HepG2 (cell line): ENCODE measurements at regions not wholly inside any gene's neighbourhood (a gene's known extent, or its start where the extent isn't known, plus 50 kb on each side); places are given as distances from the start of the nearest gene placed in this dataset.

Experiments used
- ATAC-seq: fragments of 200-7000 bp; cut with Tn5 transposase; 3 replicates; pipeline ENCODE4 v1.9.1; 2020; ENCODE audit warnings: mild to moderate bottlenecking, moderate library complexity
- BruUV-seq: library from RNA; stranded (reverse); fragments of 400-500 nt; replicated peaks from 2 replicates; lab custom pipeline; 2021; lab: Mats Ljungman, UMichigan
- CTCF ChIA-PET: fragments of 300-600 bp; formaldehyde crosslinking; extraction: SDS; loops from one replicate; lab custom pipeline; 2021; ENCODE audit warnings: low total read pairs, inconsistent platforms, low intra/inter-chr PET ratio; lab: Yijun Ruan, JAX
- POLR2A ChIA-PET: fragments of 350-600 bp; sonication (Branson Sonifier 250); formaldehyde crosslinking; loops from one replicate; lab custom pipeline; 2020; ENCODE audit warnings: antibody characterized with exemption, inconsistent platforms; lab: Yijun Ruan, JAX
- DNase-seq: peaks from one replicate; pipeline ENCODE4 v3.0.0-alpha.2; 2015; ENCODE audit warnings: low spot score
- FAIRE-seq: peaks from 3 replicates; lab custom pipeline; 2011; peaks lifted over from hg19 to GRCh38; lab: Jason Lieb, UNC
- H2AFZ ChIP-seq: one replicate; pipeline ENCODE4 v1.6.1; 2011; ENCODE audit warnings: low read length, inconsistent platforms
- H3K27ac ChIP-seq: fragments of 300-600 bp; 3 replicates; pipeline ENCODE4 v1.8.0; 2011; ENCODE audit warnings: mixed run types, mild to moderate bottlenecking, mixed read lengths, low read length, inconsistent platforms; ENCODE audit not compliant: insufficient read depth; ENCODE audit errors: extremely low read length
- H3K27me3 ChIP-seq, 2 experiments: fragments of 200-600 bp in 1 of 2; 2 replicates in 1 of 2; 3 replicates in 1 of 2; pipeline versions ENCODE4 v1.6.0 to v1.8.0; 2011; ENCODE audit warnings: low read length in 2 of 2, mild to moderate bottlenecking in 2 of 2, moderate library complexity in 2 of 2, inconsistent platforms in 1 of 2; ENCODE audit not compliant: insufficient read depth in 2 of 2, control insufficient read depth in 1 of 2
- H3K36me3 ChIP-seq, 2 experiments: fragments of 200-600 bp in 1 of 2; replicated peaks in 1 of 2; 2 replicates in 1 of 2; 3 replicates in 1 of 2; pipeline versions ENCODE4 v1.5.1 to v1.8.0; 2011; ENCODE audit warnings: low read length in 2 of 2, inconsistent platforms in 1 of 2; ENCODE audit not compliant: insufficient read depth in 2 of 2, control insufficient read depth in 1 of 2
- H3K4me1 ChIP-seq: 2 replicates; pipeline ENCODE4 v1.5.1; 2012; ENCODE audit warnings: low read length, inconsistent platforms; ENCODE audit not compliant: insufficient read depth
- H3K4me2 ChIP-seq: 2 replicates; pipeline ENCODE4 v1.6.0; 2011; ENCODE audit warnings: low read depth, low read length, inconsistent platforms
- H3K4me3 ChIP-seq, 3 experiments: fragments of 200-600 bp in 1 of 3; sonication (generic), shearing (Covaris generic) in 1 of 3; replicated peaks in 1 of 3; 2 replicates each; pipeline ENCODE4 v1.5.1; 2011 to 2016; ENCODE audit warnings: low read length in 3 of 3, inconsistent platforms in 2 of 3, low read depth in 2 of 3, mild to moderate bottlenecking in 2 of 3, control low read depth in 1 of 3, mixed read lengths in 1 of 3; ENCODE audit not compliant: insufficient read depth in 1 of 3
- H3K79me2 ChIP-seq: one replicate; pipeline ENCODE4 v1.6.1; 2011; ENCODE audit warnings: low read length, inconsistent platforms; ENCODE audit not compliant: insufficient read depth
- H3K9ac ChIP-seq: 2 replicates; pipeline ENCODE4 v1.6.0; 2011; ENCODE audit warnings: mild to moderate bottlenecking, low read depth, low read length, inconsistent platforms; ENCODE audit not compliant: insufficient read depth
- H3K9me3 ChIP-seq: 2 replicates; pipeline ENCODE4 v1.5.1; 2012; ENCODE audit warnings: mild to moderate bottlenecking, low read length
- H4K20me1 ChIP-seq: 2 replicates; pipeline ENCODE4 v1.6.0; 2011; ENCODE audit warnings: inconsistent platforms, mild to moderate bottlenecking, low read length, moderate library complexity; ENCODE audit not compliant: insufficient read depth
- ATRX ChIP-seq: sonication (generic); formaldehyde crosslinking; IDR thresholded peaks from 2 replicates; pipeline ENCODE4 v1.4.0; 2020; ENCODE audit warnings: missing genetic modification reagents, borderline replicate concordance
- FOSL1 ChIP-seq: sonication (generic); formaldehyde crosslinking; IDR thresholded peaks from 2 replicates; pipeline ENCODE4 v1.9.0; 2021; ENCODE audit warnings: missing genetic modification reagents, borderline replicate concordance
- MAFG ChIP-seq: sonication (generic); formaldehyde crosslinking; IDR thresholded peaks from 2 replicates; pipeline ENCODE4 v1.5.1; 2020; ENCODE audit warnings: mild to moderate bottlenecking, missing genetic modification reagents
- MED8 ChIP-seq: sonication (generic); formaldehyde crosslinking; IDR thresholded peaks from 2 replicates; pipeline ENCODE4 v1.8.1; 2023; ENCODE audit warnings: mild to moderate bottlenecking, missing genetic modification reagents; ENCODE audit not compliant: insufficient replicate concordance
- NAIF1 ChIP-seq: sonication (generic); formaldehyde crosslinking; IDR thresholded peaks from 2 replicates; pipeline ENCODE4 v1.5.0; 2020; ENCODE audit warnings: mild to moderate bottlenecking, missing genetic modification reagents, borderline replicate concordance
- NCOA2 ChIP-seq: sonication (generic); formaldehyde crosslinking; IDR thresholded peaks from 2 replicates; pipeline ENCODE4 v1.8.0; 2022; ENCODE audit warnings: inconsistent platforms
- NONO ChIP-seq, 2 experiments: fragments of 450-650 bp in 1 of 2; sonication (generic) in 1 of 2; formaldehyde crosslinking in 1 of 2; IDR thresholded peaks in 1 of 2; conservative IDR thresholded peaks in 1 of 2; 2 replicates each; pipeline versions ENCODE4 v1.6.1 to v1.8.0; 2017 to 2022; ENCODE audit warnings: mild to moderate bottlenecking in 1 of 2, missing genetic modification reagents in 1 of 2, moderate library complexity in 1 of 2
- PCBP1 ChIP-seq: fragments of 200-400 bp; formaldehyde crosslinking; IDR thresholded peaks from 2 replicates; pipeline ENCODE4 v1.6.1; 2017; ENCODE audit warnings: mild to moderate bottlenecking, low read depth, low read length, borderline replicate concordance
- PLRG1 ChIP-seq: fragments of 450-650 bp; conservative IDR thresholded peaks from 2 replicates; pipeline ENCODE4 v1.6.1; 2016
- THYN1 ChIP-seq: sonication (generic); formaldehyde crosslinking; IDR thresholded peaks from 2 replicates; pipeline ENCODE4 v1.8.1; 2023; ENCODE audit warnings: low read depth, mild to moderate bottlenecking, moderate library complexity, missing genetic modification reagents, borderline replicate concordance
- TMF1 ChIP-seq: sonication (generic); formaldehyde crosslinking; IDR thresholded peaks from 2 replicates; pipeline ENCODE4 v1.8.1; 2022; ENCODE audit warnings: low read depth, missing genetic modification reagents
- ZKSCAN8 ChIP-seq: IDR thresholded peaks from 2 replicates; pipeline ENCODE4 v1.6.1; 2016; ENCODE audit warnings: borderline replicate concordance, missing genetic modification reagents, missing compliant biosample characterization
- ZNF274 ChIP-seq: sonication (generic); formaldehyde crosslinking; IDR thresholded peaks from 2 replicates; pipeline ENCODE4 v1.5.1; 2020; ENCODE audit warnings: mild to moderate bottlenecking, missing genetic modification reagents
- ZNF30 ChIP-seq: sonication (generic); formaldehyde crosslinking; IDR thresholded peaks from 2 replicates; pipeline ENCODE4 v1.5.0; 2020; ENCODE audit warnings: mild to moderate bottlenecking, missing genetic modification reagents
- ZNF709 ChIP-seq: sonication (generic); formaldehyde crosslinking; IDR thresholded peaks from 2 replicates; pipeline ENCODE4 v1.5.0; 2020; ENCODE audit warnings: mild to moderate bottlenecking, missing genetic modification reagents
- ZNF746 ChIP-seq: sonication (generic); formaldehyde crosslinking; IDR thresholded peaks from 2 replicates; pipeline ENCODE4 v1.8.0; 2022; ENCODE audit warnings: mild to moderate bottlenecking, missing genetic modification reagents
- ZNF841 ChIP-seq: sonication (generic); formaldehyde crosslinking; IDR thresholded peaks from 2 replicates; pipeline ENCODE4 v1.8.1; 2023; ENCODE audit warnings: missing genetic modification reagents, borderline replicate concordance
- WGBS: methylation state at CpG from one replicate; pipeline ENCODE4 v1.1.6; 2017; ENCODE audit warnings: low lambda C conversion rate; 5-methylcytosine and 5-hydroxymethylcytosine counted together
- in situ Hi-C: cut with HindIII; loops from 2 replicates; pipeline ENCODE4 v1.10.0; 2017; ENCODE audit warnings: low pct_unique_long_range_greater_than_20kb; ENCODE audit not compliant: extremely low pct_ligation_motif_present
- intact Hi-C: fragments of 100-400 bp; cut with micrococcal nuclease; formaldehyde crosslinking; loops from one replicate; pipeline ENCODE4 v1.10.0; 2022; ENCODE audit not compliant: unreplicated experiment
- TF ChIP-seq, protein P1 (sequence below): sonication (generic); formaldehyde crosslinking; conservative IDR thresholded peaks from 2 replicates; pipeline ENCODE4 v1.4.0; 2020; ENCODE audit warnings: missing genetic modification reagents
- TF ChIP-seq, protein P2 (sequence below): sonication (generic); formaldehyde crosslinking; IDR thresholded peaks from 2 replicates; pipeline ENCODE4 v1.4.0; 2020; ENCODE audit warnings: missing genetic modification reagents
- TF ChIP-seq, protein P3 (sequence below): sonication (generic); formaldehyde crosslinking; IDR thresholded peaks from 2 replicates; pipeline ENCODE4 v1.4.0; 2020; ENCODE audit warnings: missing genetic modification reagents

DNA sequence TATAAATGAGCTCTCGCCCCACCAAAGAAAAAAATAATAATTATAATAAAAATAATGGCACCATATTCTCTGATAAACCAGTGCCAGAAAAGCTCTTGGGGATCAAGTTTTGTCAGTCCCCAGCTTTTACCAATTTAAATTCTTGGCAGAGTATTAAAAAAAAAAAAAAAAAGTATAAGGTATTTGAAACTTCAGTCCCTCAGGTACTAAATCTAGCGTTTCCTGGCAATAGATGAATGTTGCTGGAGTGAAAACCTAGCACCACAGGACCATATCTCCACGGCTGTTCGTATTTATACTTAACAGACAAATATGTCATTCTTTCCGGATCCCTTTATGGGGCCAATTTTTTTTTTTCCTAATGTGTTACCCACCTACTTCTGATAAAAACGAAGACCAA, 646.2 kb downstream of the CCDC171 start:
- no TSS peak for BruUV-seq
- Histone ChIP-seq H3K79me2 (no peaks in the 10 kb centered on the region), H3K27ac (no peak overlapping the region), H3K4me2 (no peak overlapping the region), H3K36me3 (no peaks in the 10 kb centered on the region), H3K9me3 (no peaks in the 10 kb centered on the region), H2AFZ (no peak overlapping the region), H3K4me3 (no peak overlapping the region), H3K27me3 (peaks cover 2 to 8% of the 10 kb centered on the region in 2 experiments; a peak in 1 of 5 replicates), H3K9ac (no peak overlapping the region), H4K20me1 (no peaks in the 10 kb centered on the region), H3K4me1 (no peaks in the 10 kb centered on the region)
- 11% methylated on average over 6 of the region's 6 CpGs for WGBS
- no peak for DNase-seq
- no peak for FAIRE-seq
- in situ Hi-C loops: no loop called here
- CTCF ChIA-PET: no interaction called here
- POLR2A ChIA-PET: no interaction called here
- intact Hi-C loops: no loop called here
- TF ChIP-seq ATRX (CRISPR knock-in tag) (no peak), PLRG1 (no peak), THYN1 (CRISPR knock-in tag) (no peak), PCBP1 (no peak), MAFG (CRISPR knock-in tag) (no peak), NAIF1 (no peak), ZNF746 (CRISPR knock-in tag) (no peak), NCOA2 (CRISPR knock-in tag) (no peak), ZNF709 (CRISPR knock-in tag) (no peak), ZNF274 (CRISPR knock-in tag) (no peak), ZKSCAN8 (CRISPR knock-in tag) (no peak), NONO (IDR thresholded peaks at IDR 0.05) (no peak), NONO (CRISPR knock-in tag; conservative IDR thresholded peaks at IDR 0.05) (no peak), MED8 (CRISPR knock-in tag) (no peak), FOSL1 (CRISPR knock-in tag) (no peak), ZNF30 (CRISPR knock-in tag) (no peak), ZNF841 (CRISPR knock-in tag) (no peak), TMF1 (CRISPR knock-in tag) (no peak)
- TF ChIP-seq, protein P1, sequence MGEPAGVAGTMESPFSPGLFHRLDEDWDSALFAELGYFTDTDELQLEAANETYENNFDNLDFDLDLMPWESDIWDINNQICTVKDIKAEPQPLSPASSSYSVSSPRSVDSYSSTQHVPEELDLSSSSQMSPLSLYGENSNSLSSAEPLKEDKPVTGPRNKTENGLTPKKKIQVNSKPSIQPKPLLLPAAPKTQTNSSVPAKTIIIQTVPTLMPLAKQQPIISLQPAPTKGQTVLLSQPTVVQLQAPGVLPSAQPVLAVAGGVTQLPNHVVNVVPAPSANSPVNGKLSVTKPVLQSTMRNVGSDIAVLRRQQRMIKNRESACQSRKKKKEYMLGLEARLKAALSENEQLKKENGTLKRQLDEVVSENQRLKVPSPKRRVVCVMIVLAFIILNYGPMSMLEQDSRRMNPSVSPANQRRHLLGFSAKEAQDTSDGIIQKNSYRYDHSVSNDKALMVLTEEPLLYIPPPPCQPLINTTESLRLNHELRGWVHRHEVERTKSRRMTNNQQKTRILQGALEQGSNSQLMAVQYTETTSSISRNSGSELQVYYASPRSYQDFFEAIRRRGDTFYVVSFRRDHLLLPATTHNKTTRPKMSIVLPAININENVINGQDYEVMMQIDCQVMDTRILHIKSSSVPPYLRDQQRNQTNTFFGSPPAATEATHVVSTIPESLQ: no peak
- TF ChIP-seq, protein P2, sequence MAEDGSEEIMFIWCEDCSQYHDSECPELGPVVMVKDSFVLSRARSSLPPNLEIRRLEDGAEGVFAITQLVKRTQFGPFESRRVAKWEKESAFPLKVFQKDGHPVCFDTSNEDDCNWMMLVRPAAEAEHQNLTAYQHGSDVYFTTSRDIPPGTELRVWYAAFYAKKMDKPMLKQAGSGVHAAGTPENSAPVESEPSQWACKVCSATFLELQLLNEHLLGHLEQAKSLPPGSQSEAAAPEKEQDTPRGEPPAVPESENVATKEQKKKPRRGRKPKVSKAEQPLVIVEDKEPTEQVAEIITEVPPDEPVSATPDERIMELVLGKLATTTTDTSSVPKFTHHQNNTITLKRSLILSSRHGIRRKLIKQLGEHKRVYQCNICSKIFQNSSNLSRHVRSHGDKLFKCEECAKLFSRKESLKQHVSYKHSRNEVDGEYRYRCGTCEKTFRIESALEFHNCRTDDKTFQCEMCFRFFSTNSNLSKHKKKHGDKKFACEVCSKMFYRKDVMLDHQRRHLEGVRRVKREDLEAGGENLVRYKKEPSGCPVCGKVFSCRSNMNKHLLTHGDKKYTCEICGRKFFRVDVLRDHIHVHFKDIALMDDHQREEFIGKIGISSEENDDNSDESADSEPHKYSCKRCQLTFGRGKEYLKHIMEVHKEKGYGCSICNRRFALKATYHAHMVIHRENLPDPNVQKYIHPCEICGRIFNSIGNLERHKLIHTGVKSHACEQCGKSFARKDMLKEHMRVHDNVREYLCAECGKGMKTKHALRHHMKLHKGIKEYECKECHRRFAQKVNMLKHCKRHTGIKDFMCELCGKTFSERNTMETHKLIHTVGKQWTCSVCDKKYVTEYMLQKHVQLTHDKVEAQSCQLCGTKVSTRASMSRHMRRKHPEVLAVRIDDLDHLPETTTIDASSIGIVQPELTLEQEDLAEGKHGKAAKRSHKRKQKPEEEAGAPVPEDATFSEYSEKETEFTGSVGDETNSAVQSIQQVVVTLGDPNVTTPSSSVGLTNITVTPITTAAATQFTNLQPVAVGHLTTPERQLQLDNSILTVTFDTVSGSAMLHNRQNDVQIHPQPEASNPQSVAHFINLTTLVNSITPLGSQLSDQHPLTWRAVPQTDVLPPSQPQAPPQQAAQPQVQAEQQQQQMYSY (CRISPR knock-in tag): no peak
- TF ChIP-seq, protein P3, sequence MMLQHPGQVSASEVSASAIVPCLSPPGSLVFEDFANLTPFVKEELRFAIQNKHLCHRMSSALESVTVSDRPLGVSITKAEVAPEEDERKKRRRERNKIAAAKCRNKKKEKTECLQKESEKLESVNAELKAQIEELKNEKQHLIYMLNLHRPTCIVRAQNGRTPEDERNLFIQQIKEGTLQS: no peak
- no peak for ATAC-seq
